SW480 (cell line): ENCODE measurements at regions not wholly inside any gene's neighbourhood (a gene's known extent, or its start where the extent isn't known, plus 50 kb on each side); places are given as distances from the start of the nearest gene placed in this dataset.

ENCODE experiments used
- DNase-seq: peaks from one replicate; pipeline ENCODE4 v3.0.0-alpha.2; 2016; ENCODE audit warnings: low spot score

DNA sequence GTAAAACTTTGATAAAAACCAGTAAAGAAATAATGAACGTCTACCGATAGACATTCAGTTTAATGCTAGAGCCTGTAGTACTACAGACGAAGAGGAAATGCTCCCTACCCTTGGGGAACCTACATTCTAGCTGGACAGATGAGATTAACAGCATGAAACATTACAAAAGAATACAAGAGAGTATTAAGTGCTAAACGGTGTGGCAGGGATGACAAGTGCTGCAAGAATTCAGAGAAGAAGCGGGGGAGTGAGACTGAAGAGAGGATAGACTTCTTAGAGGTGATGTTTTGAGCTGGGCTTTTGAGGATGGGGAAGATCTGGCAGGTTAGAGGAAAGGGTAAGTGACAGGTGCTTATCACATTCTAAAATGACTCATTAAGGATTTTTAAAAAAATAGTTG is 52.6 kb upstream of the ESX1 start:
- no peak for DNase-seq

DNA sequence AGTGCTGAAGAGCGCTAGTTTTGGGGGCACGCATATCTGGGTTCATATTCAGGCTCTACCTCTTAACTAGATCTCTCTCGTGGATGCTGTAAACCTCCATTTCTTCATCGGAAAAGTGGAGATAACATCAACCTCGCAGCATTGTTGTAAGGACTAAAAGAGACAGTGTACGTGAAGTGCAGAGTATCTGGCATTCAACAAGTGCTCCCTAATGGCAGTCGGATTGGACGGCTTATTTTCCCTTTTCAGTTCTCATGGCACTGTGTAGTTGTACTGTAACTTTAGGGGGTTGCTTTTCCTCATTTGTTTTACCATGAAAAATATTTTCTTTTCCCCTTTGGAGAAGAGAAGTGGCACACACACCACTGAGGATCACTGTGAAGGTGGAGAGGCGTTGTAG is 51.4 kb upstream of the ESX1 start:
- DNase-seq, result no peak
